SIG-M5 treated with dmso at 0.1 percent for 504 hours (cell line): ENCODE measurements at regions not wholly inside any gene's neighbourhood (a gene's known extent, or its start where the extent isn't known, plus 50 kb on each side); places are given as distances from the start of the nearest gene placed in this dataset.
"Not testable (repeated sequence)": the region's sequence is repeated elsewhere in the genome, so short reads cannot be mapped to it uniquely, and the experiment has no call there.

Experiments used
- DNase-seq: peaks from one replicate; lab custom pipeline; 2025; ENCODE audit not compliant: unreplicated experiment; lab: John Stamatoyannopoulos, UW

DNA sequence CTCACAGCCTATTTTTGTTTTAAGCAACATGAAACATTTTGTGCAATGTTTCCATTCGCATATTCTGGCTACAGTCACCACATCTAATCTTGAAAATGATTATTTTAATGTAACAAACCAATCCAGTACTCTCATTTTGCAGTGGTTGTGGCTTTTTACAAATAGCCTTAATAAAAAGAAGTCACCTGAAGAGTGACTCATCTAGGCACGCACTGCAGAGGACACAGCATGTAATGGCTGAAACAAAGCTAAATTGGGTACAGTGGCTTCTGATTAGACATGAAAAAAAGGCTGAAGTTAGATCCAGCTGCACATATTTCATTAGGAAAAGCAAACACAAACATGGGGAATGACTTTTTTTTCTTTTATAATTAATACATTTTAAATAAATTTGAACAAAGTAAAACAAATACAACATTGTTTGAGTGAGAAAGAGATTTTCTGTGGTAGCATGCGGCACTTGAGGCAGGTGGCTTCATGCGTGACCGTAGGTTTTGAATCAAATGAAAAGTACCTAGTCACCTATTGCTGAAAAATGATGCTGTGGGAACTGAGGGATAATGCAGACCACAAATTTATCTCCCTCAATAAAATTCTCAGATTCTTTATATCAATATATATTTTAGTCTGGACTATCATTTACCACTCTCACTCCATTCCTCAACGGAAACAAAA, 240.8 kb upstream of the DDX53 start:
- no peak for DNase-seq

DNA sequence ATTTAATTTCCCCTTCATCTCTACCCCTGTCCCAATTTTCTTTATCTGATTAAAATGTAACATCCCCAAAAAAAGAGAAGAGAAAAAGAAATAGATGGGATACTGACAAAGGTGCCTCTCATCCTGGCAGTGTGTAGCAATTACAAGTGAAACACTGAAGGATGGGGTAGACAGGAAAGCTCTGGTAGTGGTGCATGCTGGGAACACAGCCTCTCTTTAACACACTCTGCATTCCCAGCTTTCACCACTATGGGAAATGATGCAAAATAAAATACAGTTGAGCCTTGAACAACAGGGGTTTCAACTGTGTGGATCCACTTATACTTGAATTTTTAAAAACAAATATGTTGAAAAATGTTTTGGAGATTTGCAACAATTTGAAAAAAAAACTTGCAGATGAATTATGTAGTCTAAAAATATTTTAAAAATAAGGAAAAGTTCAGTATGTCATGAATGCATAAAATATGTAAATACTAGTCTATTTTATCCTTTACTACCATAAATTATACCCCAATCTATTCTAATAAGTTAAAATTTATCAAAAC, 239.2 kb upstream of the DDX53 start:
- DNase-seq, result no peak

DNA sequence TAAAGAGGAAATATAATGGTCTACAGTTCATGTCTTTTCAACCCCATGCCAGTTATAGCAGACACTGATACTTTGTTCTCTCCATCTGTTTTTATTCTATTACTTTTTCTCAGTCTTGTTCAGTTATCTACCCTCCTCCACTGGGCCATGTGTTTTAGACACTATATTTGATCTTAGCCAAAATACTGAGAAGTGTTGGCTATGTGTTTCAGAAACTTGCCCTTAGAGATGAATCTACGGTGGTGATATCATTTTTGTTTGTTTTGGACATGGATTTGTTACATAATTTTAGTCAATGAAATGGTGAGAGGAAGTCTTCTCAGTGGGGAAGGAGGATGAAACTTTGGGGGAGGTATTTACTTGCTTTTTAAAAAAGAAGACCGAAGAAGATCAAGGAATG, 211.5 kb upstream of the DDX53 start:
- no peak for DNase-seq

DNA sequence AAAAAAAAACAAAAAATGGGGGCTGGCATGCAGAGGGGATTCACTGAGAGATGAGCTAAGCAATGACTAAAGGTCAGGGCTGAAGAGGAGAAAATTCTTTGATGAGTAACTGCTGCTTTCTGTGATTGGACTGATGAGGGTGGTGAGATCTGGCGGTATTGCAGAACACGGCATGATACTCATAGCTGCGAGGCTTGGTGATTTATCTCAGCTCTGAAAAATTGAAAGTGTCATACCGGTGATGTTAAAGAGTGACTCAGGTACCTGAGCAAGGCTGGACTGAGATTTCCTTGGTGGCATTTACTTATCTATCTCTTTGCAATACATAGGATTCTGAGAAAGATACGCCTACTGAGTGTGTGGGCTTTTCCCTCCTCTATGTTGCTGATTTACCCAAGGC, 204.1 kb upstream of the DDX53 start:
- DNase-seq, result no peak

DNA sequence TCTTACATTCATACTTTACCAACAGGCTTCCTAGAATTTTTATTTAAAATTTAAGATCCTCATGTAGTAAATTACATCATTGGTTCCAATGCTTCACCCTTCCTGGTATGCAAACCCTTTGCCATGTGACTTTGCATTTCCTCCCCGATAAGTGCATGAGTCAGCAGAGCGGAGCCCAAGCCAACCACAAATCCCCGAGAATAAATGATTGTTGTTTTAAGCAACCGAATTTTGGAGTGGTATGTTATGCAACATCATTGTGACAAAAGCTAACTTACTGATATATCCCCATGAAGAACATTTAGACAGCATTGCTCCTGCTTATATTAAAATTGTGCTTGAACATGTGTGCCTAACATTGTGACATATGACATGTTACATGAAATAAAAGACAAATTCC, 199.4 kb upstream of the DDX53 start:
- DNase-seq, result peak; percentile 1

DNA sequence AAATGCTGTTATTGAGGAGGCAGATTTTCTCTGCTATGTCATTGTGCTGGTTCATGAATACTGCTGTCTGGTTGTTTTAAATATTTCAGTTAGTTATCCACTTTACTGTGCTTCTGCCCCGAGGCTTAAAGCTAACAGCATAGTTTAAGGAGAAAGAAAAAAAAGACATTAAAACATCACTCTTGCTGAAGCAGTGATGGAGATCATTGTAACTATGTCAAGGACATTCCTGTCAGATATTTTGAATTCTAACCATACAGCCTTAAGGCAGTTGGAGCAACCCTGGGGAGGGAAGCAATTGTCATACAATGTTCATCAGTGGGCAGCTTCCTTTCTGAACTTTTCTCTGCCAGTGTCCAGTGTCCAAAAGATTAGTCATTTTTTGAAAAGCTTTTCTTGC, 199.0 kb upstream of the DDX53 start:
- no peak for DNase-seq

DNA sequence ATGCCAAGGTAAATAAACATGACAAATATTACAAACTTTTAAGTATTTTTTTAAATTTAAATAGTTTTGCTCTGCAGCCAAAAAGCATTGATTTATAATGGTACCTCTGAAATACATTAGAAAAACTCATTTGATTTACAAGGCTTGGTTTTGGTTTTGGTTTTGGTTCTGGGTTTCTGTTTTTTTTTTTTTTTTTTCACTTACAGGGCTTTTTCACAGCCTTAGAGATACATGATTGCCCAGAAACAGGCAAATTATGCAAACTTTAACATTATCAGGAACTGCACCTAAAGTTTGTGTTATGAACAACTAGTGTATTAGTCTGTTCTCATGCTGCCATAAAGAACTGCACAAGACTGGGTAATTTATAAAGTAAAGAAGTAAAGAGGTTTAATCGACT, 196.4 kb upstream of the DDX53 start:
- DNase-seq, result no peak

DNA sequence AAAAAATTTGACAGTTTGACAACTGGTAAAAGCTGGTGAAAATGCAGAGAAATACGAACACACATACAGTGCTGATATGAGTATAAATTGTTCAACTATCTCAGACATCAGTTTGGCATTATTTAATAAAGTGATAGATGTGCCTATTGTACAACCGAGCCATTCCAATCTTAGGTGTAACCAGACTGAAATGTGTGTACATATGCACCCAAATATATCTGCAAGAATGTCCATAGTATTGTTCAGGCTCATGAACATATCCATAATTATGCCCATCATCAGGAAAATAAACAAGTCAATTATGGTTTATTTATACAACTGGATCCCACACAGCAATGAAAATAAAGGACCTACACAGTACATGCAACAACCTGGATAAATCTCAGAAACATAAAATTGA, 188.9 kb upstream of the DDX53 start:
- no peak for DNase-seq

DNA sequence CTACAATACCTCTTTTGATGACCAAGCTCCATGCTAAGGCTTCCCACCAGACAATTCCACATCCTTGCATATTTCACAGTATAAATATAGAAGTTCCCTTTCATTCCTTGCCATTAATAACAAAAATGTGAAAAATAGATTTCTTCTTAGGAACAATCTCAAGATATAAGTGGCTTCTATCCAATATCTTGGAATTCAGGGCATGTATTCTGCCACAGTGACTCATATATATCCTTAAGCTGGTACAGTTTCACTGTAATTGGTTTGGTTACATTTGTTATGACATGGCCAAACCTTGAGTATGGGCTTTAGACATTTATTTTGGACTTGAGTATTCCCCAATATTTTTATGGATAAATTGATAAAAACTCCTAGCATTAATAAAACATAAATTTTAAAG, 181.7 kb upstream of the DDX53 start:
- DNase-seq, result no peak

DNA sequence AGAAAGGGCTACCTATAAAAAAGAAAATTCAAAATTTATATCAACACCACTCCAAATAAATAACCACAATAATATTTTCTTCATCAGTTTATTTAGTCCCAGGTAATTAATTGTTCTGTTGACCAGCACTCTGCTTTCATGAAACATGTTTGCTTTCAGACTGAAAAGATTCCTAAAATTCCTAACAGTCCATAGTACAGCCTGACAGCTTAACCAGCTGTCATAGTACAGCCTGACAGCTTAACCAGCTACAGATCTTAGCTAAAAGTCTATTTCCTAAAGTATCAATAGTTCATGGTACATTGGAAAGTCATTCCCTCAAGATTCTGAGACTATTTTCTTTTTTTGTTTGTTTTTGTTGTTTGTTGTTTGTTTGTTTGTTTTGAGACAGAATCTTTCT, 144.1 kb upstream of the DDX53 start:
- DNase-seq, result no peak

DNA sequence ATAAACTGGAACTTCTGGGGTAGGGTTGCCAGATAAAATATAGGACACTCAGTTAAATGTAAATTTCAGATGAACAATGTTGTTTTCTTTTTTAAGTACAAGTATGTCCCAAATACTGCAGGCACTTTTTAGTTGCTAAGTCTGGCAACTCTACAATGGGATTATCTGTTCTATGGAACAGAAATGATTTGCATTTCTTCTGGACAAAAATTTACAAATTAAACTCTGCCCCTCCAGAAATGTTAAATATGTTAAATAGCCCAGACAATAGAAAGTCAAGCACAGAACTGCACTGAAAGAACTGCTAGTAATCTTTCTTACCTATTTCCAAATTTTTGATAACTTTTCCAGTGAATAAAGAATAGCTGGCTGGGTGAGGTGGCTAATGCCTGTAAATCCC, 140.1 kb upstream of the DDX53 start:
- DNase-seq, result no peak

DNA sequence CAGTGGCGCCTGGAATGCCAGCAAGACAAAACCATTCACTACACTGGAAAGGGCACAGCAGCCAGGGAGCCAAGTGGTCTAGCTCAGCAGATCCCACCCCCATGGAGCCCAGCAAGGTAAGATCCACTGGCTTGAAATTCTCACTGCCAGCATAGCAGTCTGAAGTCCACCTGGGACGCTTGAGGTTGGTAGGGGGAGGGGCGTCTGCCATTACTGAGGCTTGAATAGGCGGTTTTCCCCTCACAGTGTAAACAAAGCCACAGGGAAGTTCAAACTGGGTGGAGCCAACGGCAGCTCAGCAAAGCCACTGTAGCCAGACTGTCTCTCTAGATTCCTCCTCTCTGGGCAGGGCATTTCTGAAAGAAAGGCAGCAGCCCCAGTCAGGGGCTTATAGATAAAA, 133.0 kb upstream of the DDX53 start:
- not testable (repeated sequence) for DNase-seq

DNA sequence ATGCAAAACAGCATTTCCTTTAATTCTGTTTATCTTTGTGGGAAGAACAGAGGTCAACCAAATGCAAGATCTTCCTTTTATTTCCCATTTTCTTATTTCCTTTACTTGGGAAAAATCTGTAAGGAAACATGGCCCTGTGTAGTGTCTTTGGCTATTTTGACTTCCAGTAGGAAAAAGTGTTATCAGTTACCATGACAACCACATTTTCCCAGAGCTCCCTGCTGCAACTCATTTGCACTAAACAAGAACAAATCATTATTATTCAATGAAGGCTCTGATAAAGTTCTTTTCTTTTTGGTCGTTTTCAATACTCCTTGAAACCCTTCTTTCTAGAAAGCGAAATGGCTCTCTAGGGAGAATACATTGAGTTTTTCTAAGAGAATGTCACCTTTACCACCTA, 117.2 kb upstream of the DDX53 start:
- no peak for DNase-seq

DNA sequence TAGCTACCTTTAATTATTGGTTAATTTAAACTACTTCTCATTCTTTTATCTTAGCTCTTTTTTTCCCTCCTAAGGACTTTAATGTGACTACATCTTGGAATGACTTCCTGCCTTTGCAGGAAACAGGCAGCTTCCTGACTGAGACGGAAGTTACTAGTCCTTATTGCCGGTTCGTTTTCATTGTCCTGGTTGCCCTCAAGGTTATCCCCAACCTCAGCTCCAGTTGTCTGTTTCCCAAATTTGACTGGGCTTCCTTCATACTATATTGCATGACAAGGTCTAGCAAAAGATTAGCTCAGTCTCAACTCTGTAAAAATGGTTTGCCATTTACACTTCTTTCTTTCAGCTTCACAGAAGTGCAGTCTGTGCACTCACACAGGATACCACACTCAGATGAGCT, 109.9 kb upstream of the DDX53 start:
- DNase-seq, result no peak

DNA sequence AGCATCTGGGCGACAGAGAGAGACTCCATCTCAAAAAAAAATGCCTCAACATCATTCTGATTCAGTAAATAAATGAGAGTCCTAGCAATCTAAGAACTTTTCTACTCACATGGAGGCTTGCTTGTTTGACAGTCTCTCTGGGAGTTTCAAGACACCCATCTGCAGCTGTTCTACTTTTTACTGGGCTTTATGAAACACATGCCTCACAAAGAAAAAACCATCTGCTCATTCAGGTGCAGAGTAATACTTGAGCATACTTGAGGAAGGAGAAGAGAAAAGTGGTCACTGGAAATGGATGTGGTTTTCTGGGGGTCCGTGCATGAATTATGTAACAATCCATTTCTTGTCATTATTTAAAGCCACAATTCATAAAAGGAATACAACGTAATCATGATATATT, 87.1 kb upstream of the DDX53 start:
- DNase-seq, result no peak

DNA sequence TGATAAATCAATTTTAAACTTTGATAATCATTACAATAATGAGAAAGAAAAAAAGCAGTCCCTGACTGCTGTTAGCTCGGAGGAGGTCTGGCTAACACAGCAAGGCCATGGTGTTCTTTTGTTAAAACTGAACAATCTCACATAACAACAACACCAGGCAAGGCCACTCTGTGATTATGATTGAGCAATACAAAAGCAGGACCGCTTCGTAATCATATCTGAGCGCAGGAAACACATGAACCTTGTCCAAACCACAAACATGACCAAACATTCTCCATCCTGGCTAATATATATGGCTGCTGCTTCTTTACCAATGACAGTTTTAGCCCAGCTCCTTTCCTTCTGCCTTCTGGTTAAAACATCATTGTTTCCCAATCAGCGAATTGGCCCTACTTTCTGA, 76.8 kb upstream of the DDX53 start:
- no peak for DNase-seq

DNA sequence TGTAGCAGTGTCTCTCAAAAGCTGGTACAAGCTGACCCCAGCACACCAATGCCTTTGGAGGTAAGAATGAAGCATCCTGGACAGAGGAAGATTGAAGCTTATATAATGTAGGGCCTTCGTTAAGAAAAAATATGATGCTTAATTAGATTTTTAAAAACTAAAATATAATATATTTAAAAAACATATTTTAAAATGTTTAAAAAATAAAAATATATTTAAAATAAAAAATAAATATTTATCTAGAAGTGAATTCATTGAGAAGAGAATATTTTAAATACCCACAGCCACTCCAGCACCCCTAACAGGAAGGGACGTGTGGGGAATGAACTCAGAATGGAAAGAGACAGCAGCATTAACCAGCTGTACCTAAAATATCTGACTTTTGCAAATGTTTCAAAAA, 65.1 kb upstream of the DDX53 start:
- no peak for DNase-seq

DNA sequence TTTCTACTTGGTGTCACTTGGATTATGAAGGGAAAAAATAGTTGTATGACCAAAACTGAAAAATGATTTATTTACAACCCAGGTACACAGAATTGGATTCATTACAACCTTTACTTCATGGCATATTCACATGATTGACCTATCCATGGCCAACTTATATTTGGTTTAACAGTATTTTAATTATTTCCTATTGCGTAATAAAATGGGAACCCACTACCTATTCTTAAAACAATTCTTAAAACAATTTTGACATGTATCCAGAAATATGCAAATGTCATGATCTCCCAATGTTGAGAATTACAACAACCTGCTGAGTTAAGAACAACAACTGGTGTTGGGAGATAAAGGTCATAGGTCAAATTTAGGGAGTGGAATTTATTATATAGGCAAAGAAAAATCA, 54.8 kb upstream of the DDX53 start:
- no peak for DNase-seq
